ENCODE measurements at regions not wholly inside any gene's neighbourhood (a gene's known extent, or its start where the extent isn't known, plus 50 kb on each side); places are given as distances from the start of the nearest gene placed in this dataset.

DNA sequence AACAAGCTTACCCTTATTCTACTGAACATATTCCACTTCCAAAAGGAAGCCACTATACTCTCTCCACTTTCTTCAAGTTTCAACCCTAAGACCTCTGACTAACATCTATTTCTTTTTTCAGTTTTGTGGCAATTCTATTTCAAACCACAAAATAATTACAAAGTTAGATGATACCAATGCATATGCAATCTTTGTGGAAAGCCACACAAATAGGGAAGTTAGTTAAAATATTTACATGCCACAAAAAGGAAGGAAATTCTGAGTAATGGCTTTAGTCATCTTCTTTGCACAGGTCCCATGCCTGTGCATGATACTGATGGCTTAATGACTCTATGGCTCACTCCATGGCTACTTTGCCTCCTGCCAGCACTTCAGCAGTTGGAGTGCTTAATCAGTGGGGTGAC lies 57.0 kb upstream of the MCTP2 start:
- TF ChIP-seq EZH2 (IDR thresholded peaks at IDR 0.05; ENCODE audit: insufficient read depth, poor library complexity, severe bottlenecking) = no peak
- TF ChIP-seq EZH2phosphoT487 (IDR thresholded peaks at IDR 0.05; ENCODE audit: insufficient read depth, low read depth) = 0 out of 2 replicates have a peak, but pooled peaks have one; percentile 63
